CD4-positive, alpha-beta T cell treated with Interleukin-4 for 1 hour (primary cell): ENCODE measurements at regions not wholly inside any gene's neighbourhood (a gene's known extent, or its start where the extent isn't known, plus 50 kb on each side); places are given as distances from the start of the nearest gene placed in this dataset.
"Not testable (repeated sequence)": the region's sequence is repeated elsewhere in the genome, so short reads cannot be mapped to it uniquely, and the experiment has no call there.

Source experiments
- DNase-seq, 2 donors: peaks; one replicate each; pipeline ENCODE4 v3.0.0-alpha.2; 2020 to 2022

GRCh38 chr10:131567279-131568162 lies 256.0 kb upstream of the TCERG1L start:
- no peak for DNase-seq

- no peak for DNase-seq
These were observed 257.3 kb upstream of the TCERG1L start for GRCh38 chr10:131568866-131569265.

GRCh38 chr10:131569851-131570715 lies 258.6 kb upstream of the TCERG1L start:
- DNase-seq, result no peak

- no peak for DNase-seq
These were observed 259.3 kb upstream of the TCERG1L start for GRCh38 chr10:131570716-131571307.

- no peak for DNase-seq
These were observed 259.8 kb upstream of the TCERG1L start for GRCh38 chr10:131571346-131571745.

- DNase-seq, result no peak
These were observed 260.3 kb upstream of the TCERG1L start for GRCh38 chr10:131571865-131572264.

- DNase-seq, result no peak
These were observed 261.7 kb upstream of the TCERG1L start for GRCh38 chr10:131573256-131573655.

GRCh38 chr10:131573707-131574106 lies 262.2 kb upstream of the TCERG1L start:
- no peak for DNase-seq

- DNase-seq, result no peak
These were observed 262.8 kb upstream of the TCERG1L start for GRCh38 chr10:131574363-131574706.

GRCh38 chr10:131574707-131575430 lies 263.3 kb upstream of the TCERG1L start:
- no peak for DNase-seq

- no peak for DNase-seq
These were observed 264.4 kb upstream of the TCERG1L start for GRCh38 chr10:131575877-131576276.

- peak in 1 of 2 donors; percentile 7 for DNase-seq
These were observed 265.0 kb upstream of the TCERG1L start for GRCh38 chr10:131576341-131577177.

- DNase-seq, result peak in 1 of 2 donors; percentile 6
These were observed 265.6 kb upstream of the TCERG1L start for GRCh38 chr10:131577178-131577555.

GRCh38 chr10:131577786-131578471 lies 266.4 kb upstream of the TCERG1L start:
- no peak for DNase-seq

GRCh38 chr10:131578472-131578970 lies 267.0 kb upstream of the TCERG1L start:
- DNase-seq, result no peak

- peak in 1 of 2 donors; percentile 8 for DNase-seq
These were observed 267.9 kb upstream of the TCERG1L start for GRCh38 chr10:131579251-131580071.

- DNase-seq, result peak in 1 of 2 donors; percentile 7
These were observed 268.6 kb upstream of the TCERG1L start for GRCh38 chr10:131580076-131580652.

- no peak for DNase-seq
These were observed 269.2 kb upstream of the TCERG1L start for GRCh38 chr10:131580674-131581073.

- not testable (repeated sequence) for DNase-seq
These were observed 270.0 kb upstream of the TCERG1L start for GRCh38 chr10:131581547-131581946.

GRCh38 chr10:131584287-131584686 lies 272.8 kb upstream of the TCERG1L start:
- no peak for DNase-seq
